ENCODE measurements at regions not wholly inside any gene's neighbourhood (a gene's known extent, or its start where the extent isn't known, plus 50 kb on each side); places are given as distances from the start of the nearest gene placed in this dataset. TPM values are rescaled to one million over a fixed set of nuclear protein-coding genes. Genes with fewer than 3 reads are reported as not detected.

Small RNA genes lying in the stretch of these regions (microRNA-seq; reads per million reads assigned to microRNA genes)
- gene MIR6760, result not detected

All from sciatic nerve (tissue), 1 donor.